A673 (cell line): ENCODE measurements at regions not wholly inside any gene's neighbourhood (a gene's known extent, or its start where the extent isn't known, plus 50 kb on each side); places are given as distances from the start of the nearest gene placed in this dataset.
"Not testable (repeated sequence)": the region's sequence is repeated elsewhere in the genome, so short reads cannot be mapped to it uniquely, and the experiment has no call there.

ENCODE experiments used
- BruUV-seq: library from RNA; stranded (reverse); fragments of 400-500 nt; replicated peaks from 2 replicates; lab custom pipeline; 2021; lab: Mats Ljungman, UMichigan
- CTCF ChIA-PET: fragments of 300-600 bp; sonication (Branson Sonifier 250); formaldehyde crosslinking; loops from one replicate; lab custom pipeline; 2022; ENCODE audit warnings: antibody characterized with exemption; lab: Charles Lee
- POLR2A ChIA-PET: fragments of 300-600 bp; sonication (Branson Sonifier 250); formaldehyde crosslinking; loops from one replicate; lab custom pipeline; 2022; ENCODE audit warnings: antibody characterized with exemption; ENCODE audit not compliant: low non-redundant PET; lab: Charles Lee
- DNase-seq: peaks from one replicate; pipeline ENCODE4 v3.0.0-alpha.2; 2015; ENCODE audit warnings: low spot score
- H3K27ac ChIP-seq: fragments of 200-600 bp; sonication (generic); 2 replicates; pipeline ENCODE4 v1.5.1; 2016; ENCODE audit warnings: mixed run types, low read depth, mild to moderate bottlenecking, mixed read lengths, antibody characterized with exemption, low read length; ENCODE audit not compliant: poor library complexity, severe bottlenecking
- H3K27me3 ChIP-seq: fragments of 200-600 bp; sonication (generic); replicated peaks from 2 replicates; pipeline ENCODE4 v1.6.1; 2017; ENCODE audit warnings: mixed run types, low read depth, mild to moderate bottlenecking, mixed read lengths, antibody characterized with exemption, low read length; ENCODE audit not compliant: insufficient read depth, poor library complexity
- H3K36me3 ChIP-seq: fragments of 200-600 bp; sonication (generic); 2 replicates; pipeline ENCODE4 v1.6.1; 2016; ENCODE audit warnings: mixed run types, mild to moderate bottlenecking, mixed read lengths, antibody characterized with exemption, low read length; ENCODE audit not compliant: insufficient read depth, poor library complexity, severe bottlenecking
- H3K4me1 ChIP-seq: fragments of 200-600 bp; sonication (generic); 2 replicates; pipeline ENCODE4 v1.6.1; 2017; ENCODE audit warnings: mixed run types, mild to moderate bottlenecking, mixed read lengths, antibody characterized with exemption, low read length; ENCODE audit not compliant: insufficient read depth, poor library complexity, severe bottlenecking
- H3K4me3 ChIP-seq: fragments of 200-600 bp; sonication (generic); 2 replicates; pipeline ENCODE4 v1.5.1; 2016; ENCODE audit warnings: low read depth, mixed run types, mild to moderate bottlenecking, mixed read lengths, low read length; ENCODE audit not compliant: poor library complexity, severe bottlenecking
- H3K9me3 ChIP-seq: fragments of 200-600 bp; sonication (generic); 2 replicates; pipeline ENCODE4 v1.6.1; 2016; ENCODE audit warnings: mixed run types, low read depth, mild to moderate bottlenecking, mixed read lengths, antibody characterized with exemption, low read length; ENCODE audit not compliant: poor library complexity, severe bottlenecking
- EZH2 ChIP-seq: fragments of 200-600 bp; sonication (generic); IDR thresholded peaks from 2 replicates; pipeline ENCODE4 v1.6.1; 2017; ENCODE audit warnings: borderline replicate concordance, low read depth, mild to moderate bottlenecking, mixed read lengths, antibody characterized with exemption, low read length; ENCODE audit not compliant: poor library complexity, severe bottlenecking
- intact Hi-C: fragments of 100-400 bp; cut with micrococcal nuclease; formaldehyde crosslinking; loops from one replicate; pipeline ENCODE4 v1.10.0; 2022; ENCODE audit not compliant: unreplicated experiment
- TF ChIP-seq, protein P1 (sequence below): fragments of 300-800, 200-600 bp; sonication (generic); conservative IDR thresholded peaks from 2 replicates; pipeline ENCODE4 v1.5.1; 2017; ENCODE audit warnings: low read depth, mild to moderate bottlenecking, antibody characterized with exemption, low read length, moderate library complexity, mixed read lengths

DNA sequence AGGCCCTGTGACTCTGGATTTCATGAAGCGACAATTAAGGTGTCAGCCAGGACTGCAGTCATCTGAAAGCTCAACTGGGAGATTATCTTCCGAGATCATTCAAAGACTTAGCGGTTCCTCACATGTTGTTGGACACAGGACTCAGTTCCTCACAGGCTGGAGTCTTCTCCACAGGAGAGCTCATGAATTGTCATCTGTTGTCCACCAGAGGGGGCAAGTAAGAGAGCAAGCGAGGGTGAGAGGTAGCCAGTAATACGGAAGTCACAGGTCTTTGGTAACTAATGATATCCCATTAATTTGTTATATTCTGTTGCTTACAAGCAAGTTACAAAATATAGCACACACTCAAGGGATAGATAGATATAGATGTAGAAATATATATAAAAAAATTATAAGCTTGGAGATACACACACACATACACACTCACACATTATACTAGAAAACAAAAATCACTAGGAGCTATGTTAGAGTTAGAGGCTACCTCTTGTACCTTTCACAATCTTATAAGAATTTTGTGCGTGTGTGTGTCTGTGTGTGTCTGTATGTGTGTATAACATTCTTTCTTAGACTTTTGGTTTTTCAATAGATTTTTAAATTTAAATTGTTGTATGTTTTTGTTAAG is 1695.3 kb downstream of the BRINP3 start:
- TF ChIP-seq, protein P1, sequence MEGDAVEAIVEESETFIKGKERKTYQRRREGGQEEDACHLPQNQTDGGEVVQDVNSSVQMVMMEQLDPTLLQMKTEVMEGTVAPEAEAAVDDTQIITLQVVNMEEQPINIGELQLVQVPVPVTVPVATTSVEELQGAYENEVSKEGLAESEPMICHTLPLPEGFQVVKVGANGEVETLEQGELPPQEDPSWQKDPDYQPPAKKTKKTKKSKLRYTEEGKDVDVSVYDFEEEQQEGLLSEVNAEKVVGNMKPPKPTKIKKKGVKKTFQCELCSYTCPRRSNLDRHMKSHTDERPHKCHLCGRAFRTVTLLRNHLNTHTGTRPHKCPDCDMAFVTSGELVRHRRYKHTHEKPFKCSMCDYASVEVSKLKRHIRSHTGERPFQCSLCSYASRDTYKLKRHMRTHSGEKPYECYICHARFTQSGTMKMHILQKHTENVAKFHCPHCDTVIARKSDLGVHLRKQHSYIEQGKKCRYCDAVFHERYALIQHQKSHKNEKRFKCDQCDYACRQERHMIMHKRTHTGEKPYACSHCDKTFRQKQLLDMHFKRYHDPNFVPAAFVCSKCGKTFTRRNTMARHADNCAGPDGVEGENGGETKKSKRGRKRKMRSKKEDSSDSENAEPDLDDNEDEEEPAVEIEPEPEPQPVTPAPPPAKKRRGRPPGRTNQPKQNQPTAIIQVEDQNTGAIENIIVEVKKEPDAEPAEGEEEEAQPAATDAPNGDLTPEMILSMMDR, result peak; percentile 67
- TF ChIP-seq EZH2, result no peak
- Histone ChIP-seq H3K36me3 (peaks cover 4% of the 10 kb centered on the region), H3K27ac (no peak overlapping the region), H3K4me1 (no peaks in the 10 kb centered on the region), H3K9me3 (no peaks in the 10 kb centered on the region), H3K4me3 (no peak overlapping the region), H3K27me3 (no peaks in the 10 kb centered on the region)
- intact Hi-C loops, result loop anchor here (5.0 kb wide), 1 partner anchor 155 kb away; no protein-coding TSS in a partner anchor
- CTCF ChIA-PET, result interaction anchor here (0.6 to 1.2 kb wide), 2 partner anchors 571 to 1654 kb away, joined by 3 to 5 read pairs; no protein-coding TSS in a partner anchor
- BruUV-seq, result no TSS peak
- POLR2A ChIA-PET, result no interaction called here
- DNase-seq, result peak; percentile 73

DNA sequence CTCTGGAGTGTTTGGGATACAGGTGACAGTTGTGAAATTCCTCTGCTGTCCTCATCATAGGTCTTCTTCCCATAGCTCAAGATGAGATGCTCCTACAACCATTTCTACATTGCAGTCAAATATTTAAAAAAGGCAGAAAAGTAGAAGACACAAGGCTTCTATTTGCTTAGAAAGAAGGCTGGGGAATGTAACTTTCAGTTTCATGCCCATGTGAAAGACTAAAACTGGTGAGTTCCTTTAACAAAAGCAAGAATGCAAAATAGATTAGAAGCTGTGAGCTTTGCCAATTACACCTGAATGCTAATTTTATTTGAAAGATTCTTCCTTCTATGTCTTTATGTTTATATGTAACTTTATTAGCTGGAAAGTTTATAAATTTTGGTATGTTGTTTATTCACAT is 1682.7 kb downstream of the BRINP3 start:
- no TSS peak for BruUV-seq
- ChIA-PET POLR2A (no interaction called here), CTCF (no interaction called here)
- H3K9me3 ChIP-seq, result no peaks in the 10 kb centered on the region
- intact Hi-C loops, result no loop called here
- H3K4me3 ChIP-seq, result no peak overlapping the region
- TF ChIP-seq, protein P1, result no peak
- no peak for TF ChIP-seq EZH2
- H3K36me3 ChIP-seq, result no peaks in the 10 kb centered on the region
- H3K27ac ChIP-seq, result no peak overlapping the region
- no peak for DNase-seq
- no peaks in the 10 kb centered on the region for H3K27me3 ChIP-seq
- H3K4me1 ChIP-seq, result no peaks in the 10 kb centered on the region

DNA sequence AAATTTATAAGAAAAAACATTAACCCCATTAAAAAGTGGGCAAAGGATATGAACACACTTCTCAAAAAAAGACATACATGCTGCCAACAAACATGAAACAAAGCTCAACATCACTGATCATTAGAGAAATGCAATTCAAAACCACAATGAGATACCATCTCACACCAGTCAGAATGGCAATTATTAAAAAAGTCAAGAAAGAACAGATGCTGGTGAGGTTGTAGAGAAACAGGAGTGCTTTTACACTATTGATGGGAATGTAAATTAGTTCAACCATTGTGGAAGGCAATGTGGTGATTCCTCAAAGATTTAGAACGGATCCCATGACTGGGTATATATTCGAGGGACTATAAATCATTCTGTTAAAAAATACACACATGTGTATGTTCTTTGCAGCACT is 1665.5 kb downstream of the BRINP3 start:
- H3K27ac ChIP-seq, intact Hi-C loops, H3K9me3 ChIP-seq, DNase-seq, BruUV-seq, POLR2A ChIA-PET, H3K27me3 ChIP-seq, H3K4me3 ChIP-seq, H3K4me1 ChIP-seq, H3K36me3 ChIP-seq, CTCF ChIA-PET: not testable (repeated sequence)

DNA sequence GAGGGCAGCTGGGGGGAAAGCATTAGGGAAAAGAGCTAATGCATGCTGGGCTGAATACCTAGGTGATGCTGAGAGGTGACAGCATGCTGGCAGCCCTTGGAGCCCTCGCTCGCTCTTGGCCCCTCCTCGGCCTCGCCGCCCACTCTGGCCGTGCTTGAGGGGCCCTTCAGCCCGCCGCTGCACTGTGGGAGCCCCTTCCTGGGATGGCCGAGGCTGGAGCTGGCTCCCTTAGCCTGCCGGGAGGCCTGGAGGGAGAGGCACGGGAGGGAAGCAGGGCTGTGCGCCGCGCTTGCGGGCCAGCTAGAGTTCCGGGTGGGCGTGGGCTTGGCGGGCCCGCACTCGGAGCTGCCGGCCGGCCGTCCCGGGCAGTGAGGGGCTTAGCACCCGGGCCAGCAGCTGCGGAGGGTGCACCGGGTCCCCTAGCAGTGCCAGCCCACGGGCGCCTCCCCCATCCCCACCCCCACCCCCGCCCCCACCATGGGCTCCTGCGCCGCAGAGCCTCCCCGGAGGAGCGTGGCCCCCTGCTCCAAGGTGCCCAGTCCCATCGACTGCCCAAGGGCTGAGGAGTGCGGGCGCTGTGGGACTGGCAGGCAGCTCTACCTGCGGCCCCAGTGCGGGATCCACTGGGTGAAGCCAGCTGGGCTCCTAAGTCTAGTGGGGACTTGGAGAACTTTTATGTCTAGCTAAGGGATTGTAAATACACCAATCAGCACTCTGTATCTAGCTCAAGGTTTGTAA is 1664.7 kb downstream of the BRINP3 start:
- not testable (repeated sequence) for H3K9me3 ChIP-seq

More for the DNA sequence above, 1664.7 kb downstream of the BRINP3 start:
- intact Hi-C loops, BruUV-seq, DNase-seq, H3K36me3 ChIP-seq, H3K27me3 ChIP-seq, H3K4me1 ChIP-seq, CTCF ChIA-PET, H3K4me3 ChIP-seq, H3K27ac ChIP-seq: not testable (repeated sequence)
- POLR2A ChIA-PET, result interaction anchor here (0.6 kb wide), 1 partner anchor 201 kb away, joined by 4 read pairs; no protein-coding TSS in a partner anchor
